Inferior parietal cortex (tissue), 1 donor: ENCODE measurements at regions not wholly inside any gene's neighbourhood (a gene's known extent, or its start where the extent isn't known, plus 50 kb on each side); places are given as distances from the start of the nearest gene placed in this dataset.
"Not testable (repeated sequence)": the region's sequence is repeated elsewhere in the genome, so short reads cannot be mapped to it uniquely, and the experiment has no call there.

Experiments
- DNase-seq: peaks from one replicate; pipeline ENCODE4 v3.0.0-alpha.2; 2016; ENCODE audit errors: extremely low spot score

- no peak for DNase-seq
Measured at GRCh38 chr1:64318428-64318827, 115.0 kb downstream of the UBE2U start.

- DNase-seq, result no peak
Measured at GRCh38 chr1:64320007-64320406, 116.6 kb downstream of the UBE2U start.

GRCh38 chr1:64320470-64320869, 117.0 kb downstream of the UBE2U start:
- no peak for DNase-seq

- no peak for DNase-seq
Measured at GRCh38 chr1:64320922-64321614, 117.6 kb downstream of the UBE2U start.

- DNase-seq, result no peak
Measured at GRCh38 chr1:64323054-64323453, 119.6 kb downstream of the UBE2U start.

GRCh38 chr1:64323882-64324281, 120.5 kb downstream of the UBE2U start:
- DNase-seq, result no peak

- no peak for DNase-seq
Measured at GRCh38 chr1:64325856-64326255, 122.4 kb downstream of the UBE2U start.

- DNase-seq, result no peak
Measured at GRCh38 chr1:64327119-64327518, 123.7 kb downstream of the UBE2U start.

GRCh38 chr1:64328193-64328592, 124.8 kb downstream of the UBE2U start:
- no peak for DNase-seq

GRCh38 chr1:64330839-64331238, 127.4 kb downstream of the UBE2U start:
- DNase-seq, result no peak

GRCh38 chr1:64335636-64336035, 132.2 kb downstream of the UBE2U start:
- DNase-seq, result no peak

- no peak for DNase-seq
Measured at GRCh38 chr1:64337475-64337874, 132.5 kb upstream of the CACHD1 start.

- DNase-seq, result no peak
Measured at GRCh38 chr1:64337926-64338325, 132.0 kb upstream of the CACHD1 start.

- no peak for DNase-seq
Measured at GRCh38 chr1:64340361-64340760, 129.6 kb upstream of the CACHD1 start.

GRCh38 chr1:64343105-64343822, 126.7 kb upstream of the CACHD1 start:
- no peak for DNase-seq

GRCh38 chr1:64343823-64344190, 126.1 kb upstream of the CACHD1 start:
- DNase-seq, result no peak

- DNase-seq, result no peak
Measured at GRCh38 chr1:64348270-64348960, 121.5 kb upstream of the CACHD1 start.

GRCh38 chr1:64348961-64349648, 120.8 kb upstream of the CACHD1 start:
- DNase-seq, result no peak

GRCh38 chr1:64355534-64355933, 114.4 kb upstream of the CACHD1 start:
- not testable (repeated sequence) for DNase-seq

GRCh38 chr1:64356636-64357256, 113.2 kb upstream of the CACHD1 start:
- no peak for DNase-seq

- DNase-seq, result no peak
Measured at GRCh38 chr1:64357422-64357821, 112.5 kb upstream of the CACHD1 start.

GRCh38 chr1:64358692-64359091, 111.2 kb upstream of the CACHD1 start:
- no peak for DNase-seq
